Prostate gland (tissue), 2 donors: ENCODE measurements at regions not wholly inside any gene's neighbourhood (a gene's known extent, or its start where the extent isn't known, plus 50 kb on each side); places are given as distances from the start of the nearest gene placed in this dataset.

Experiments
- CTCF ChIP-seq, 4 experiments: fragments of 200-600 bp in 2 of 4; fragments of 450-650 bp in 2 of 4; sonication (generic) in 2 of 4; IDR thresholded peaks; 1 replicate in 3 of 4; 2 replicates in 1 of 4; pipeline ENCODE4 v1.5.1; 2016 to 2019; ENCODE audit warnings: antibody characterized with exemption in 4 of 4, mild to moderate bottlenecking in 2 of 4, moderate library complexity in 2 of 4
- POLR2A ChIP-seq: fragments of 450-650 bp; IDR thresholded peaks from one replicate; pipeline ENCODE4 v1.6.1; 2016; ENCODE audit warnings: antibody characterized with exemption, mild to moderate bottlenecking
- POLR2AphosphoS5 ChIP-seq: sonication (generic); formaldehyde crosslinking; IDR thresholded peaks from one replicate; pipeline ENCODE4 v1.6.1; 2017; ENCODE audit warnings: antibody characterized with exemption

- TF ChIP-seq CTCF (IDR thresholded peaks at IDR 0.05) (no peak), POLR2AphosphoS5 (no peak), POLR2A (no peak)
Observed at GRCh38 chr9:3664044-3664443, 138.2 kb upstream of the RFX3 start.
